Dermis blood vessel endothelial cell (primary cell): ENCODE measurements at regions not wholly inside any gene's neighbourhood (a gene's known extent, or its start where the extent isn't known, plus 50 kb on each side); places are given as distances from the start of the nearest gene placed in this dataset.
"Not testable (repeated sequence)": the region's sequence is repeated elsewhere in the genome, so short reads cannot be mapped to it uniquely, and the experiment has no call there.

Source experiments
- DNase-seq: peaks from one replicate; pipeline ENCODE4 v3.0.0; 2010

GRCh38 chr6:118718903-118719302 lies 67.5 kb upstream of the CEP85L start:
- no peak for DNase-seq

GRCh38 chr6:118718297-118718696 lies 66.9 kb upstream of the CEP85L start:
- no peak for DNase-seq

- DNase-seq: no peak
Observed at GRCh38 chr6:118717106-118717505, 65.7 kb upstream of the CEP85L start.

- DNase-seq: not testable (repeated sequence)
Observed at GRCh38 chr6:118715907-118716306, 64.5 kb upstream of the CEP85L start.

GRCh38 chr6:118715376-118715775 lies 64.0 kb upstream of the CEP85L start:
- DNase-seq: no peak

- no peak for DNase-seq
Observed at GRCh38 chr6:118714756-118715155, 63.4 kb upstream of the CEP85L start.

GRCh38 chr6:118712969-118713368 lies 61.6 kb upstream of the CEP85L start:
- no peak for DNase-seq

GRCh38 chr6:118710616-118711015 lies 59.2 kb upstream of the CEP85L start:
- DNase-seq: no peak

- peak; percentile 62 for DNase-seq
Observed at GRCh38 chr6:118709859-118710350, 58.5 kb upstream of the CEP85L start.

- DNase-seq: no peak
Observed at GRCh38 chr6:118708744-118709143, 57.4 kb upstream of the CEP85L start.

GRCh38 chr6:118708055-118708454 lies 56.7 kb upstream of the CEP85L start:
- peak; percentile 11 for DNase-seq

GRCh38 chr6:118706702-118707101 lies 55.3 kb upstream of the CEP85L start:
- no peak for DNase-seq

- peak; percentile 47 for DNase-seq
Observed at GRCh38 chr6:118705544-118706491, 54.4 kb upstream of the CEP85L start.

GRCh38 chr6:118704915-118705314 lies 53.5 kb upstream of the CEP85L start:
- no peak for DNase-seq

GRCh38 chr6:118701260-118701659 lies 49.9 kb upstream of the CEP85L start:
- not testable (repeated sequence) for DNase-seq
